HS-5 (cell line): ENCODE measurements at regions not wholly inside any gene's neighbourhood (a gene's known extent, or its start where the extent isn't known, plus 50 kb on each side); places are given as distances from the start of the nearest gene placed in this dataset.
A peak's percentile ranks its signal among the peaks of the same experiment; 100 is the strongest.

ENCODE experiments used
- DNase-seq: peaks from one replicate; pipeline ENCODE4 v3.0.0-alpha.2; 2012; ENCODE audit warnings: low read depth

GRCh38 chr5:74576941-74577456 lies 63.5 kb downstream of the ENC1 start:
- no peak for DNase-seq

- peak; percentile 73 for DNase-seq
These were observed 64.6 kb downstream of the ENC1 start for GRCh38 chr5:74575741-74576538.

- DNase-seq = no peak
These were observed 70.3 kb downstream of the ENC1 start for GRCh38 chr5:74570250-74570649.

GRCh38 chr5:74567411-74567995 lies 73.0 kb downstream of the ENC1 start:
- no peak for DNase-seq

- DNase-seq = no peak
These were observed 78.4 kb downstream of the ENC1 start for GRCh38 chr5:74562122-74562521.

- DNase-seq = no peak
These were observed 80.3 kb downstream of the ENC1 start for GRCh38 chr5:74560245-74560644.

- no peak for DNase-seq
These were observed 83.6 kb downstream of the ENC1 start for GRCh38 chr5:74556631-74557595.

GRCh38 chr5:74556006-74556405 lies 84.5 kb downstream of the ENC1 start:
- no peak for DNase-seq

GRCh38 chr5:74552101-74552500 lies 88.4 kb downstream of the ENC1 start:
- no peak for DNase-seq

- no peak for DNase-seq
These were observed 89.6 kb downstream of the ENC1 start for GRCh38 chr5:74550927-74551326.

- no peak for DNase-seq
These were observed 91.1 kb downstream of the ENC1 start for GRCh38 chr5:74549384-74549783.

GRCh38 chr5:74546796-74547195 lies 93.7 kb downstream of the ENC1 start:
- DNase-seq = no peak

GRCh38 chr5:74544811-74545210 lies 95.7 kb downstream of the ENC1 start:
- DNase-seq = no peak

GRCh38 chr5:74543162-74543995 lies 97.1 kb downstream of the ENC1 start:
- peak; percentile 91 for DNase-seq

- DNase-seq = no peak
These were observed 98.0 kb downstream of the ENC1 start for GRCh38 chr5:74542482-74542881.

- DNase-seq = no peak
These were observed 99.1 kb downstream of the ENC1 start for GRCh38 chr5:74541381-74541781.

GRCh38 chr5:74540622-74541021 lies 99.9 kb downstream of the ENC1 start:
- DNase-seq = no peak

GRCh38 chr5:74539986-74540385 lies 100.5 kb downstream of the ENC1 start:
- DNase-seq = no peak

- no peak for DNase-seq
These were observed 102.3 kb downstream of the ENC1 start for GRCh38 chr5:74538206-74538661.

- no peak for DNase-seq
These were observed 103.9 kb downstream of the ENC1 start for GRCh38 chr5:74536658-74537057.

- no peak for DNase-seq
These were observed 104.6 kb downstream of the ENC1 start for GRCh38 chr5:74535926-74536325.
